NCI-H526 (cell line): ENCODE measurements at regions not wholly inside any gene's neighbourhood (a gene's known extent, or its start where the extent isn't known, plus 50 kb on each side); places are given as distances from the start of the nearest gene placed in this dataset.
"Not testable (repeated sequence)": the region's sequence is repeated elsewhere in the genome, so short reads cannot be mapped to it uniquely, and the experiment has no call there.

ENCODE experiments used
- DNase-seq, 2 experiments: peaks; one replicate each; lab custom pipeline; 2025; lab: John Stamatoyannopoulos, UW

- no peak for DNase-seq
Observed at GRCh38 chr3:87795701-87796100, 263.1 kb downstream of the CGGBP1 start.

- no peak for DNase-seq
Observed at GRCh38 chr3:87793337-87793877, 265.4 kb downstream of the CGGBP1 start.

GRCh38 chr3:87792534-87793336 lies 266.1 kb downstream of the CGGBP1 start, which contains the start of gene HTR1F:
TSS of gene HTR1F (plus strand) at chr3:87792706.
- peak in 1 of 2 experiments; percentile 34 for DNase-seq

- DNase-seq, result no peak
Observed at GRCh38 chr3:87792198-87792533, 266.6 kb downstream of the CGGBP1 start.

GRCh38 chr3:87791248-87792027 lies 267.4 kb downstream of the CGGBP1 start:
- DNase-seq, result no peak

GRCh38 chr3:87789049-87789448 lies 269.8 kb downstream of the CGGBP1 start:
- not testable (repeated sequence) for DNase-seq

GRCh38 chr3:87788516-87788915 lies 270.3 kb downstream of the CGGBP1 start:
- DNase-seq, result no peak

- DNase-seq, result no peak
Observed at GRCh38 chr3:87780811-87781210, 278.0 kb downstream of the CGGBP1 start.

GRCh38 chr3:87778876-87779275 lies 279.9 kb downstream of the CGGBP1 start:
- DNase-seq, result no peak

GRCh38 chr3:87771337-87772192 lies 287.2 kb downstream of the CGGBP1 start:
- DNase-seq, result peak in 1 of 2 experiments; percentile 27

- DNase-seq, result no peak
Observed at GRCh38 chr3:87766721-87767120, 292.1 kb downstream of the CGGBP1 start.

- no peak for DNase-seq
Observed at GRCh38 chr3:87765256-87765655, 293.5 kb downstream of the CGGBP1 start.

- DNase-seq, result no peak
Observed at GRCh38 chr3:87761795-87762194, 297.0 kb downstream of the CGGBP1 start.

GRCh38 chr3:87761341-87761740 lies 297.5 kb downstream of the CGGBP1 start:
- DNase-seq, result no peak

- no peak for DNase-seq
Observed at GRCh38 chr3:87756616-87757015, 302.2 kb downstream of the CGGBP1 start.

- DNase-seq, result no peak
Observed at GRCh38 chr3:87755852-87756251, 303.0 kb downstream of the CGGBP1 start.

- no peak for DNase-seq
Observed at GRCh38 chr3:87742250-87742649, 316.6 kb downstream of the CGGBP1 start.

GRCh38 chr3:87740894-87741293 lies 317.9 kb downstream of the CGGBP1 start:
- DNase-seq, result not testable (repeated sequence)

- DNase-seq, result not testable (repeated sequence)
Observed at GRCh38 chr3:87737817-87738216, 321.0 kb downstream of the CGGBP1 start.

- peak; percentile 77 to 81 for DNase-seq
Observed at GRCh38 chr3:87733671-87734367, 325.0 kb downstream of the CGGBP1 start.

- no peak for DNase-seq
Observed at GRCh38 chr3:87732294-87732693, 326.5 kb downstream of the CGGBP1 start.
